HepG2 (cell line): ENCODE measurements at regions not wholly inside any gene's neighbourhood (a gene's known extent, or its start where the extent isn't known, plus 50 kb on each side); places are given as distances from the start of the nearest gene placed in this dataset.

Experiments used
- CHCHD3 ChIP-seq: sonication (generic); formaldehyde crosslinking; IDR thresholded peaks from 2 replicates; pipeline ENCODE4 v1.8.0; 2022; ENCODE audit warnings: mild to moderate bottlenecking, missing genetic modification reagents, moderate library complexity
- KDM4B ChIP-seq: sonication (generic); formaldehyde crosslinking; IDR thresholded peaks from 2 replicates; pipeline ENCODE4 v1.4.0; 2020; ENCODE audit warnings: missing genetic modification reagents
- MIER2 ChIP-seq: IDR thresholded peaks from 2 replicates; pipeline ENCODE4 v1.6.1; 2016; ENCODE audit warnings: missing biosample characterization, missing genetic modification reagents
- MYC ChIP-seq: sonication (generic); formaldehyde crosslinking; IDR thresholded peaks from 2 replicates; pipeline ENCODE4 v1.9.0; 2021; ENCODE audit warnings: missing genetic modification reagents, borderline replicate concordance
- NRL ChIP-seq: sonication (generic); formaldehyde crosslinking; IDR thresholded peaks from 2 replicates; pipeline ENCODE4 v1.5.0; 2020; ENCODE audit warnings: missing genetic modification reagents, mild to moderate bottlenecking, moderate library complexity, borderline replicate concordance
- PTBP1 ChIP-seq: fragments of 200-400 bp; formaldehyde crosslinking; IDR thresholded peaks from 2 replicates; pipeline ENCODE4 v1.6.1; 2018; ENCODE audit warnings: low read length, low read depth; ENCODE audit not compliant: poor library complexity, severe bottlenecking
- SIN3A ChIP-seq: IDR thresholded peaks from 2 replicates; pipeline ENCODE4 v1.6.1; 2011; ENCODE audit warnings: low read depth, mild to moderate bottlenecking, control low read depth, low read length, borderline replicate concordance
- ZNF235 ChIP-seq: sonication (generic); formaldehyde crosslinking; IDR thresholded peaks from 2 replicates; pipeline ENCODE4 v1.8.1; 2023; ENCODE audit warnings: mild to moderate bottlenecking, missing genetic modification reagents, borderline replicate concordance
- ZNF274 ChIP-seq: sonication (generic); formaldehyde crosslinking; IDR thresholded peaks from 2 replicates; pipeline ENCODE4 v1.5.1; 2020; ENCODE audit warnings: mild to moderate bottlenecking, missing genetic modification reagents
- ZNF563 ChIP-seq: sonication (generic); formaldehyde crosslinking; IDR thresholded peaks from 2 replicates; pipeline ENCODE4 v1.8.0; 2022; ENCODE audit warnings: mild to moderate bottlenecking, moderate library complexity, missing genetic modification reagents
- ZNF577 ChIP-seq: sonication (generic); formaldehyde crosslinking; IDR thresholded peaks from 2 replicates; pipeline ENCODE4 v1.4.0; 2020; ENCODE audit warnings: mild to moderate bottlenecking, low read depth, missing genetic modification reagents, borderline replicate concordance
- TF ChIP-seq, protein P1 (sequence below): IDR thresholded peaks from 2 replicates; pipeline ENCODE4 v1.6.1; 2016; ENCODE audit warnings: low read depth, control low read depth
- TF ChIP-seq, protein P2 (sequence below): IDR thresholded peaks from 2 replicates; pipeline ENCODE4 v1.6.1; 2018; ENCODE audit warnings: missing genetic modification reagents
- TF ChIP-seq, protein P3 (sequence below): fragments of 450-650 bp; IDR thresholded peaks from 2 replicates; pipeline ENCODE4 v1.6.1; 2017; ENCODE audit warnings: mild to moderate bottlenecking
- TF ChIP-seq, protein P4 (sequence below): IDR thresholded peaks from 2 replicates; pipeline ENCODE4 v1.6.1; 2012; ENCODE audit warnings: inconsistent platforms
- TF ChIP-seq, protein P5 (sequence below): sonication (generic); formaldehyde crosslinking; IDR thresholded peaks from 2 replicates; pipeline ENCODE4 v1.8.0; 2023; ENCODE audit warnings: mild to moderate bottlenecking, missing genetic modification reagents
- TF ChIP-seq, protein P6 (sequence below): sonication (generic); formaldehyde crosslinking; conservative IDR thresholded peaks from 2 replicates; pipeline ENCODE4 v1.4.0; 2020; ENCODE audit warnings: mild to moderate bottlenecking, missing genetic modification reagents, moderate library complexity

DNA sequence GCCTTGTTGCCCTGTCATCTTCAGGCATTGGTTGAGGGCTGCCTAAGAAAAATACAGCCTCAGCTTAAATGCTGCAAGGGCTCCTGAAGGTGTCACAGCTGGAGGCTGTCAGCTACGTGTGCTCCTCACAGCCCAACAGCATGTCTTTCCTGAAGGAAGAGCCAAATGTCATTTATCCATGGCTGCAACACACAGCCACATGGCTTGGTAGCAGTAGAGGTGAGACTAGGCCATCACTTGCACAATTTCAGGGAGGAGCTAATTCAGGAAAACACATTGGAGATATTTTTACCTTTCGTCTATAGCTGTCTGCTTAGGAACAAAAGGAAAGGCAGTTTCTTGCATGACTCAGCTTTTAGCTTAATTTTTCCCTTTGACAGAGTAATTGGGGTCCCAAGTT is 260.7 kb downstream of the SYK start (continued):
- TF ChIP-seq, protein P1, sequence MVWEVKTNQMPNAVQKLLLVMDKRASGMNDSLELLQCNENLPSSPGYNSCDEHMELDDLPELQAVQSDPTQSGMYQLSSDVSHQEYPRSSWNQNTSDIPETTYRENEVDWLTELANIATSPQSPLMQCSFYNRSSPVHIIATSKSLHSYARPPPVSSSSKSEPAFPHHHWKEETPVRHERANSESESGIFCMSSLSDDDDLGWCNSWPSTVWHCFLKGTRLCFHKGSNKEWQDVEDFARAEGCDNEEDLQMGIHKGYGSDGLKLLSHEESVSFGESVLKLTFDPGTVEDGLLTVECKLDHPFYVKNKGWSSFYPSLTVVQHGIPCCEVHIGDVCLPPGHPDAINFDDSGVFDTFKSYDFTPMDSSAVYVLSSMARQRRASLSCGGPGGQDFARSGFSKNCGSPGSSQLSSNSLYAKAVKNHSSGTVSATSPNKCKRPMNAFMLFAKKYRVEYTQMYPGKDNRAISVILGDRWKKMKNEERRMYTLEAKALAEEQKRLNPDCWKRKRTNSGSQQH: 0 out of 2 replicates have a peak, but pooled peaks have one; percentile 18
- no peak for TF ChIP-seq ZNF274 (CRISPR knock-in tag)
- TF ChIP-seq MYC (CRISPR knock-in tag): no peak
- TF ChIP-seq, protein P2, sequence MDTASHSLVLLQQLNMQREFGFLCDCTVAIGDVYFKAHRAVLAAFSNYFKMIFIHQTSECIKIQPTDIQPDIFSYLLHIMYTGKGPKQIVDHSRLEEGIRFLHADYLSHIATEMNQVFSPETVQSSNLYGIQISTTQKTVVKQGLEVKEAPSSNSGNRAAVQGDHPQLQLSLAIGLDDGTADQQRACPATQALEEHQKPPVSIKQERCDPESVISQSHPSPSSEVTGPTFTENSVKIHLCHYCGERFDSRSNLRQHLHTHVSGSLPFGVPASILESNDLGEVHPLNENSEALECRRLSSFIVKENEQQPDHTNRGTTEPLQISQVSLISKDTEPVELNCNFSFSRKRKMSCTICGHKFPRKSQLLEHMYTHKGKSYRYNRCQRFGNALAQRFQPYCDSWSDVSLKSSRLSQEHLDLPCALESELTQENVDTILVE (CRISPR knock-in tag): no peak
- no peak for TF ChIP-seq KDM4B (CRISPR knock-in tag)
- no peak for TF ChIP-seq CHCHD3 (CRISPR knock-in tag)
- TF ChIP-seq, protein P3, sequence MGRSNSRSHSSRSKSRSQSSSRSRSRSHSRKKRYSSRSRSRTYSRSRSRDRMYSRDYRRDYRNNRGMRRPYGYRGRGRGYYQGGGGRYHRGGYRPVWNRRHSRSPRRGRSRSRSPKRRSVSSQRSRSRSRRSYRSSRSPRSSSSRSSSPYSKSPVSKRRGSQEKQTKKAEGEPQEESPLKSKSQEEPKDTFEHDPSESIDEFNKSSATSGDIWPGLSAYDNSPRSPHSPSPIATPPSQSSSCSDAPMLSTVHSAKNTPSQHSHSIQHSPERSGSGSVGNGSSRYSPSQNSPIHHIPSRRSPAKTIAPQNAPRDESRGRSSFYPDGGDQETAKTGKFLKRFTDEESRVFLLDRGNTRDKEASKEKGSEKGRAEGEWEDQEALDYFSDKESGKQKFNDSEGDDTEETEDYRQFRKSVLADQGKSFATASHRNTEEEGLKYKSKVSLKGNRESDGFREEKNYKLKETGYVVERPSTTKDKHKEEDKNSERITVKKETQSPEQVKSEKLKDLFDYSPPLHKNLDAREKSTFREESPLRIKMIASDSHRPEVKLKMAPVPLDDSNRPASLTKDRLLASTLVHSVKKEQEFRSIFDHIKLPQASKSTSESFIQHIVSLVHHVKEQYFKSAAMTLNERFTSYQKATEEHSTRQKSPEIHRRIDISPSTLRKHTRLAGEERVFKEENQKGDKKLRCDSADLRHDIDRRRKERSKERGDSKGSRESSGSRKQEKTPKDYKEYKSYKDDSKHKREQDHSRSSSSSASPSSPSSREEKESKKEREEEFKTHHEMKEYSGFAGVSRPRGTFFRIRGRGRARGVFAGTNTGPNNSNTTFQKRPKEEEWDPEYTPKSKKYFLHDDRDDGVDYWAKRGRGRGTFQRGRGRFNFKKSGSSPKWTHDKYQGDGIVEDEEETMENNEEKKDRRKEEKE: no peak
- TF ChIP-seq, protein P4, sequence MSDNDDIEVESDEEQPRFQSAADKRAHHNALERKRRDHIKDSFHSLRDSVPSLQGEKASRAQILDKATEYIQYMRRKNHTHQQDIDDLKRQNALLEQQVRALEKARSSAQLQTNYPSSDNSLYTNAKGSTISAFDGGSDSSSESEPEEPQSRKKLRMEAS: peak; percentile 85
- TF ChIP-seq ZNF577 (CRISPR knock-in tag): no peak
- no peak for TF ChIP-seq ZNF563 (CRISPR knock-in tag)
- TF ChIP-seq, protein P5, sequence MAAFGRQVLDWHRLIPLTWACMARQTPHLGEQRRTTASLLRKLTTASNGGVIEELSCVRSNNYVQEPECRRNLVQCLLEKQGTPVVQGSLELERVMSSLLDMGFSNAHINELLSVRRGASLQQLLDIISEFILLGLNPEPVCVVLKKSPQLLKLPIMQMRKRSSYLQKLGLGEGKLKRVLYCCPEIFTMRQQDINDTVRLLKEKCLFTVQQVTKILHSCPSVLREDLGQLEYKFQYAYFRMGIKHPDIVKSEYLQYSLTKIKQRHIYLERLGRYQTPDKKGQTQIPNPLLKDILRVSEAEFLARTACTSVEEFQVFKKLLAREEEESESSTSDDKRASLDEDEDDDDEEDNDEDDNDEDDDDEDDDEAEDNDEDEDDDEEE (CRISPR knock-in tag): no peak
- TF ChIP-seq SIN3A: no peak
- TF ChIP-seq, protein P6, sequence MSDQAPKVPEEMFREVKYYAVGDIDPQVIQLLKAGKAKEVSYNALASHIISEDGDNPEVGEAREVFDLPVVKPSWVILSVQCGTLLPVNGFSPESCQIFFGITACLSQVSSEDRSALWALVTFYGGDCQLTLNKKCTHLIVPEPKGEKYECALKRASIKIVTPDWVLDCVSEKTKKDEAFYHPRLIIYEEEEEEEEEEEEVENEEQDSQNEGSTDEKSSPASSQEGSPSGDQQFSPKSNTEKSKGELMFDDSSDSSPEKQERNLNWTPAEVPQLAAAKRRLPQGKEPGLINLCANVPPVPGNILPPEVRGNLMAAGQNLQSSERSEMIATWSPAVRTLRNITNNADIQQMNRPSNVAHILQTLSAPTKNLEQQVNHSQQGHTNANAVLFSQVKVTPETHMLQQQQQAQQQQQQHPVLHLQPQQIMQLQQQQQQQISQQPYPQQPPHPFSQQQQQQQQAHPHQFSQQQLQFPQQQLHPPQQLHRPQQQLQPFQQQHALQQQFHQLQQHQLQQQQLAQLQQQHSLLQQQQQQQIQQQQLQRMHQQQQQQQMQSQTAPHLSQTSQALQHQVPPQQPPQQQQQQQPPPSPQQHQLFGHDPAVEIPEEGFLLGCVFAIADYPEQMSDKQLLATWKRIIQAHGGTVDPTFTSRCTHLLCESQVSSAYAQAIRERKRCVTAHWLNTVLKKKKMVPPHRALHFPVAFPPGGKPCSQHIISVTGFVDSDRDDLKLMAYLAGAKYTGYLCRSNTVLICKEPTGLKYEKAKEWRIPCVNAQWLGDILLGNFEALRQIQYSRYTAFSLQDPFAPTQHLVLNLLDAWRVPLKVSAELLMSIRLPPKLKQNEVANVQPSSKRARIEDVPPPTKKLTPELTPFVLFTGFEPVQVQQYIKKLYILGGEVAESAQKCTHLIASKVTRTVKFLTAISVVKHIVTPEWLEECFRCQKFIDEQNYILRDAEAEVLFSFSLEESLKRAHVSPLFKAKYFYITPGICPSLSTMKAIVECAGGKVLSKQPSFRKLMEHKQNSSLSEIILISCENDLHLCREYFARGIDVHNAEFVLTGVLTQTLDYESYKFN (CRISPR knock-in tag): no peak
- no peak for TF ChIP-seq NRL (CRISPR knock-in tag)
- no peak for TF ChIP-seq PTBP1
- TF ChIP-seq MIER2: no peak
- no peak for TF ChIP-seq ZNF235 (CRISPR knock-in tag)
